AG09309 (cell line): ENCODE measurements at regions not wholly inside any gene's neighbourhood (a gene's known extent, or its start where the extent isn't known, plus 50 kb on each side); places are given as distances from the start of the nearest gene placed in this dataset.

Experiments used
- DNase-seq: peaks from one replicate; pipeline ENCODE4 v3.0.0-alpha.2; 2010; ENCODE audit warnings: low read depth
- H3K4me3 ChIP-seq: 2 replicates; pipeline ENCODE4 v1.5.1; 2011; ENCODE audit warnings: mild to moderate bottlenecking, low read depth, low read length, moderate library complexity; ENCODE audit not compliant: control insufficient read depth
- CTCF ChIP-seq: IDR thresholded peaks from 2 replicates; pipeline ENCODE4 v1.5.1; 2011; ENCODE audit warnings: mild to moderate bottlenecking, low read depth, low read length, inconsistent platforms; ENCODE audit not compliant: insufficient read depth, control insufficient read depth; ENCODE audit errors: missing control alignments

- DNase-seq, result no peak
- H3K4me3 ChIP-seq, result no peak overlapping the region
- TF ChIP-seq CTCF, result no peak
These were observed 254.2 kb downstream of the ETNK1 start for GRCh38 chr12:22879203-22879602.

- no peak for TF ChIP-seq CTCF
- DNase-seq, result no peak
- no peak overlapping the region for H3K4me3 ChIP-seq
These were observed 255.4 kb downstream of the ETNK1 start for GRCh38 chr12:22880331-22880730.

GRCh38 chr12:22880807-22881206 is 255.8 kb downstream of the ETNK1 start:
- TF ChIP-seq CTCF, result no peak
- no peak for DNase-seq
- no peak overlapping the region for H3K4me3 ChIP-seq

GRCh38 chr12:22881878-22882385 is 257.0 kb downstream of the ETNK1 start:
- DNase-seq, result no peak
- no peak overlapping the region for H3K4me3 ChIP-seq
- no peak for TF ChIP-seq CTCF

DNA sequence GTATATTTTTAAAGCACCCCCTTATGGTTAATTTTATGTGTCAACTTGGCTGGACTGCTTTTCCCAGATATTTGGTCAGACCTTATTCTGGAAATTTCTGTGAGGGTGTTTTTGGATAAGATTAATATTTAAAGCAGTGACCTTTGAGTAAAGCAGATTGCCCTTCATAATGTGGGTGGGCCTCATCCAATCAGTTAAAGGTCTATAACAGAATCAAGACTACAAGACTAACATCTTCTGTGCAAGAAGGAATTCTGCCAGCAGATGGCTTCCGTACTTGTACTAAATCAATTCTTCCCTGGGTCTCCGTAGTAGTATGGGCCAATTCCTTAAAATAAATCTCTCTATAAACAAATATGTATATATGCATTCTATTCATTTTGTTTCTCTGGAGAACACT is 257.6 kb downstream of the ETNK1 start:
- no peak for DNase-seq

DNA sequence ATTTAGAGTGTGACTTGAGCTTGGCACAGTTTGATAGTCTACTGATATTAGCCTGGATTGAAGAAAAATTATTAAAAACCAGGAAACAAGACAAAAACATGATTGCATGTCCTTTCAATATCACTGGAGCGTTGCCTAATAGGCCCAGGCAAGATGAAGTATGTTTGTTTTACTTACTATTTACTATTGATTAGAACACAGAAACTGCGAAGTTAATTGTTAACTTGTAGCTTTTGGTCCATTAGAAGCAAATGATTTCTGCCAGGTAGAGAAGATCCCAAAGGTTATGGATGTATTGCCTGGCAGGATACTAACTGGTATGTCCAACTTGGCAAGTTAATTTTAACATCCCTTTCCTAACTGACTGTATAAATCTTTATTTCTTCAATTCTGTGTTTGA is 268.9 kb downstream of the ETNK1 start:
- H3K4me3 ChIP-seq, result no peak overlapping the region
- TF ChIP-seq CTCF, result no peak
- no peak for DNase-seq

More for the DNA sequence above, 257.6 kb downstream of the ETNK1 start:
- no peak overlapping the region for H3K4me3 ChIP-seq
- no peak for TF ChIP-seq CTCF

- H3K4me3 ChIP-seq, result no peak overlapping the region
- no peak for DNase-seq
- TF ChIP-seq CTCF, result no peak
These were observed 274.2 kb downstream of the ETNK1 start for GRCh38 chr12:22899184-22899583.
